Sigmoid colon (tissue), 6 donors: ENCODE measurements at regions not wholly inside any gene's neighbourhood (a gene's known extent, or its start where the extent isn't known, plus 50 kb on each side); places are given as distances from the start of the nearest gene placed in this dataset.

ENCODE experiments used
- DNase-seq: peaks from one replicate; pipeline ENCODE4 v3.0.0-alpha.2; 2019
- H3K27ac ChIP-seq, 4 donors: fragments of 200-600 bp; sonication (generic); one replicate each; pipeline ENCODE4 v1.5.1; 2016 to 2019; ENCODE audit warnings: mild to moderate bottlenecking in 1 of 4
- H3K27me3 ChIP-seq, 3 donors: fragments of 200-600 bp; sonication (generic); one replicate each; pipeline ENCODE4 v1.5.1; 2019; ENCODE audit warnings: mild to moderate bottlenecking in 1 of 3
- H3K36me3 ChIP-seq, 4 donors: fragments of 200-600 bp; sonication (generic); one replicate each; pipeline ENCODE4 v1.5.1; 2016 to 2019
- H3K4me1 ChIP-seq, 4 donors: fragments of 200-600 bp; sonication (generic); one replicate each; pipeline ENCODE4 v1.5.1; 2017 to 2019
- H3K4me3 ChIP-seq, 4 donors: fragments of 200-600 bp; sonication (generic); one replicate each; pipeline ENCODE4 v1.5.1; 2017 to 2019; ENCODE audit warnings: mild to moderate bottlenecking in 2 of 4, moderate library complexity in 1 of 4
- H3K9me3 ChIP-seq, 4 donors: fragments of 200-600 bp in 3 of 4; sonication (generic) in 3 of 4; one replicate each; pipeline versions ENCODE4 v1.5.1 to v1.6.1; 2013 to 2019
- EP300 ChIP-seq, 4 donors: sonication (generic); formaldehyde crosslinking; IDR thresholded peaks; one replicate each; pipeline ENCODE4 v1.6.1; 2017; ENCODE audit warnings: antibody characterized with exemption in 4 of 4
- POLR2A ChIP-seq, 2 donors: fragments of 450-650 bp; IDR thresholded peaks; one replicate each; pipeline ENCODE4 v1.6.1; 2016; ENCODE audit warnings: antibody characterized with exemption in 2 of 2, mild to moderate bottlenecking in 2 of 2, moderate library complexity in 2 of 2
- POLR2AphosphoS5 ChIP-seq, 4 donors: sonication (generic); formaldehyde crosslinking; IDR thresholded peaks; one replicate each; pipeline ENCODE4 v1.6.1; 2017; ENCODE audit warnings: antibody characterized with exemption in 4 of 4
- WGBS, 2 donors: extraction: QIAGEN DNeasy Blood & Tissue Kit; methylation state at CpG; one replicate each; pipeline ENCODE4 v1.1.7; 2013; 5-methylcytosine and 5-hydroxymethylcytosine counted together
- intact Hi-C: fragments of 100-400 bp; cut with DNase I; formaldehyde crosslinking; loops from one replicate; pipeline ENCODE4 v1.15.1; 2023
- TF ChIP-seq, protein P1 (sequence below), 4 experiments: fragments of 450-650 bp in 3 of 4; fragments of 200-600 bp in 1 of 4; IDR thresholded peaks; one replicate each; pipeline ENCODE4 v1.5.1; 2016 to 2019; ENCODE audit warnings: antibody characterized with exemption in 4 of 4, mild to moderate bottlenecking in 3 of 4, moderate library complexity in 2 of 4
- donor health status: healthy with polysubstance abuse.
- donor health status: healthy.

DNA sequence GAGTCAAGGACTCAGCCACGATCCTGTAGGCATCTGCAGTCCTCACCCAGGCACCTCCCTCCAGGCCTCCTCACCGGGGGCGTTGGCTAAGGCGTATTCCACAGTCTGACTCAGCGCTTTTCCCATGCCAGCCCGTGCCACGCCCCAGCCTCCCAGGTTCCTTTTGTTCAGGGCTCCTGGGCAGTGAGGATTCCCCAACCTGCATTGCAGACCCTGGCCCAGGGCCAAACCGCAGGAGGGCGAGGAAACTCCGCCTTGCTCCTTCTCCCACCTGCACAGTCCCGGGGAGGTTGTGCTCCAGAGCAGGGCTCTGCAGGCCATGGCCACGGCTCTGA lies 202.8 kb upstream of the CST7 start:
- DNase-seq = no peak
- Histone ChIP-seq H3K9me3 (no peaks in the 10 kb centered on the region), H3K4me1 (no peaks in the 10 kb centered on the region), H3K27ac (no peak overlapping the region), H3K36me3 (no peaks in the 10 kb centered on the region), H3K27me3 (no peaks in the 10 kb centered on the region), H3K4me3 (no peak overlapping the region)
- WGBS, 2 donors = 16 to 63% methylated on average over 12 of the region's 12 CpGs
- intact Hi-C loops = no loop called here
- no peak for TF ChIP-seq POLR2A (IDR thresholded peaks at IDR 0.05)
- TF ChIP-seq, protein P1, sequence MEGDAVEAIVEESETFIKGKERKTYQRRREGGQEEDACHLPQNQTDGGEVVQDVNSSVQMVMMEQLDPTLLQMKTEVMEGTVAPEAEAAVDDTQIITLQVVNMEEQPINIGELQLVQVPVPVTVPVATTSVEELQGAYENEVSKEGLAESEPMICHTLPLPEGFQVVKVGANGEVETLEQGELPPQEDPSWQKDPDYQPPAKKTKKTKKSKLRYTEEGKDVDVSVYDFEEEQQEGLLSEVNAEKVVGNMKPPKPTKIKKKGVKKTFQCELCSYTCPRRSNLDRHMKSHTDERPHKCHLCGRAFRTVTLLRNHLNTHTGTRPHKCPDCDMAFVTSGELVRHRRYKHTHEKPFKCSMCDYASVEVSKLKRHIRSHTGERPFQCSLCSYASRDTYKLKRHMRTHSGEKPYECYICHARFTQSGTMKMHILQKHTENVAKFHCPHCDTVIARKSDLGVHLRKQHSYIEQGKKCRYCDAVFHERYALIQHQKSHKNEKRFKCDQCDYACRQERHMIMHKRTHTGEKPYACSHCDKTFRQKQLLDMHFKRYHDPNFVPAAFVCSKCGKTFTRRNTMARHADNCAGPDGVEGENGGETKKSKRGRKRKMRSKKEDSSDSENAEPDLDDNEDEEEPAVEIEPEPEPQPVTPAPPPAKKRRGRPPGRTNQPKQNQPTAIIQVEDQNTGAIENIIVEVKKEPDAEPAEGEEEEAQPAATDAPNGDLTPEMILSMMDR (IDR thresholded peaks at IDR 0.05) = no peak
- TF ChIP-seq POLR2AphosphoS5 (IDR thresholded peaks at IDR 0.05) = no peak
- no peak for TF ChIP-seq EP300 (IDR thresholded peaks at IDR 0.05)

DNA sequence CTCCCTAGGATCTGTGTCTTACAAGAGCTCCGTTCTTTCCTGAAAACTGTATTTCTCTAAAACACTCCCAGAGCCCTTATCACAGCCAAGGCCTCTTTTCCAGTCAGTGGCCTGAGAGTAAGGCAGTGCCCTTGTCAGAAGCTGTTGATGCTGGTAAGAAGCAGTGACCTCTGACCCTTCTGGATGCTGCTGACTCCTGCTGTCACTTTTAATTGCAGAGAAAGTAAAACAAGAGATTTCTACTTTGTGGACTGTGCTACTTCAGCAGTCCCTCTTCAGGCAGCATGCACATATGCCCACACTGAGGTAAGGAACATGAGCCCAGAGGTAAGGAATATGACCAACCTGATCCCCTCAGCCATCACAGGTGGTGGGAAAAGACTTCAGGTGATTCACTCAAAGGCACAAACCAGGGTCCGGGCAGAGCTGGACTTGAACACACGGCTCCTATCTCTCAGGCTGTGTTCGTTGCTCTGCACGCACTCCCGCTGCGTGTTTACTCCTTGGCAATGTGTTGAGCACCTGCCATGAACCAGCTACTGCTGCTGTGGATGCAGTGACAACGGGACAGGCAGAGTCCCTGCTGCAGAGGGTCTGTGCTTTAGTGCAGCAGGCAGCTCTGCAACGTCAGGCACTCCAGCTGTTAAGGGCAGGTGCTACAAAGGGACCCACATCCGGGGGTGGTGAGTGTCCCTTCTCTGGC lies 201.9 kb upstream of the CST7 start:
- H3K27ac ChIP-seq = no peak overlapping the region
- no peaks in the 10 kb centered on the region for H3K4me1 ChIP-seq
- no peak for DNase-seq
- no peak for TF ChIP-seq POLR2AphosphoS5 (IDR thresholded peaks at IDR 0.05)
- TF ChIP-seq POLR2A (IDR thresholded peaks at IDR 0.05) = no peak
- TF ChIP-seq EP300 (IDR thresholded peaks at IDR 0.05) = no peak
- TF ChIP-seq, protein P1 (IDR thresholded peaks at IDR 0.05) = no peak
- WGBS, 2 donors = 73% methylated on average over 10 of the region's 10 CpGs
- no peak overlapping the region for H3K4me3 ChIP-seq
- no peaks in the 10 kb centered on the region for H3K27me3 ChIP-seq
- H3K36me3 ChIP-seq = no peaks in the 10 kb centered on the region
- intact Hi-C loops = no loop called here
- no peaks in the 10 kb centered on the region for H3K9me3 ChIP-seq

DNA sequence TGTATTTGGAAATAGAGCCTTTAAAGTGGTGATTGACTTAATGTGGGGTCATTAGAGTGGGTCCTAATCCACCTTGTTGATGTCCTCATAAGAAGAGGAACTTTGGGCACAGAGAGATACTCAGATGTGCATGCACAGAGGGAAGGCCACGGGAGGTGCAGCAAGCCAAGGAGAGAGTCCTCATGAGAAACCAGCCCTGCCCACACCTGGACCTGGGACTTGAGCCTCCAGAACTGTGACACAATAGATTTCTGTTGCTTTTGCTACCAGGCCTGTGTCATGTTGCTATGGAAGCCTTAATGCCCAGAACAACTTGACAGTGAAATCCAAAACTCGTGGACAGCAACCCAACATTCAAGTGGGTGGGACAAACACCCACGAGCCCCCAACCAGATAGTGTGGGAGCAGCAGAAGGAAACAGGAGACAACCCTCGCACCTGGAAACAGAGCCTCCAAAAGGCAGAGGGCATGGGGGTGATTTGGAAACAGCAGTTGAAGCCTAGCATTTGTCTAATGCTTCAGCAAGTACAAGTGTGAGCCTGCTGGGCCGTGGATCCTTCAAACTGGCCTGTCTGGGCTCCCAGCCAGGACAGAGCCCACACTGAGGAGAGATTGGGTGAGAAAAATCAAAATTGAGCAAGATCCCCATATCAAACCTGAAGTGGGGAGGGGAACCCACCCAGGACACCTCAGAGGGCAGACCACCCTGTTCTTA lies 201.0 kb upstream of the CST7 start:
- 85 to 86% methylated on average over 5 of the region's 5 CpGs for WGBS, 2 donors
- no peak for DNase-seq
- Histone ChIP-seq H3K9me3 (no peaks in the 10 kb centered on the region), H3K27ac (no peak overlapping the region), H3K4me1 (no peaks in the 10 kb centered on the region), H3K36me3 (no peaks in the 10 kb centered on the region), H3K27me3 (no peaks in the 10 kb centered on the region), H3K4me3 (no peak overlapping the region)
- TF ChIP-seq EP300 (IDR thresholded peaks at IDR 0.05) (no peak), POLR2A (IDR thresholded peaks at IDR 0.05) (no peak), POLR2AphosphoS5 (IDR thresholded peaks at IDR 0.05) (no peak)
- TF ChIP-seq, protein P1 (IDR thresholded peaks at IDR 0.05) = no peak
- intact Hi-C loops = no loop called here

DNA sequence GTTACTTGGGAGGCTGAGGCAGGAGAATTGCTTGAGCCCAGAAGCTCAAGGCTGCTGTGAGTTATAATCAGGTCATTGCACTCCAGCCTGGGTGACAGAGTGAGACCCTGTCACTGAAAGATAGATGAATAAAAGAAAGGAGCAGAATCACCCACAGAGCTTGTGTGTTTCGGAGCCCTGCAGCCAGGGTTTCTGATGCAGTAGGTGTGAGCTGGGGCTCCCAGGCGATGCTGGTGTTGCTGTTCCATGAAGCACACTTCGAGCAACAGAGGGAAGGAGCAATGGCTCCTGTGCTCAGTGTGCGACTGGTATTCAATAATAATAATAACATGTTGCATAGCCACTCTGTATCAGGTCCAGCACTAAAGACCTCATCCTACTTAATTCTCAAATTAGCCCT lies 197.5 kb upstream of the CST7 start:
- TF ChIP-seq, protein P1 (IDR thresholded peaks at IDR 0.05) = no peak
- TF ChIP-seq EP300 (IDR thresholded peaks at IDR 0.05) (no peak), POLR2AphosphoS5 (IDR thresholded peaks at IDR 0.05) (no peak), POLR2A (IDR thresholded peaks at IDR 0.05) (no peak)
- DNase-seq = no peak
- intact Hi-C loops = no loop called here
- 94 to 96% methylated on average over 4 of the region's 4 CpGs for WGBS, 2 donors
- Histone ChIP-seq H3K36me3 (no peaks in the 10 kb centered on the region), H3K27me3 (no peaks in the 10 kb centered on the region), H3K4me3 (no peak overlapping the region), H3K4me1 (no peaks in the 10 kb centered on the region), H3K27ac (no peak overlapping the region), H3K9me3 (no peaks in the 10 kb centered on the region)
